Sigmoid colon (tissue), 6 donors: ENCODE measurements at regions not wholly inside any gene's neighbourhood (a gene's known extent, or its start where the extent isn't known, plus 50 kb on each side); places are given as distances from the start of the nearest gene placed in this dataset.

Experiments
- DNase-seq: peaks from one replicate; pipeline ENCODE4 v3.0.0-alpha.2; 2019
- H3K27ac ChIP-seq, 4 donors: fragments of 200-600 bp; sonication (generic); one replicate each; pipeline ENCODE4 v1.5.1; 2016 to 2019; ENCODE audit warnings: mild to moderate bottlenecking in 1 of 4
- H3K27me3 ChIP-seq, 3 donors: fragments of 200-600 bp; sonication (generic); one replicate each; pipeline ENCODE4 v1.5.1; 2019; ENCODE audit warnings: mild to moderate bottlenecking in 1 of 3
- H3K36me3 ChIP-seq, 4 donors: fragments of 200-600 bp; sonication (generic); one replicate each; pipeline ENCODE4 v1.5.1; 2016 to 2019
- H3K4me1 ChIP-seq, 4 donors: fragments of 200-600 bp; sonication (generic); one replicate each; pipeline ENCODE4 v1.5.1; 2017 to 2019
- H3K4me3 ChIP-seq, 4 donors: fragments of 200-600 bp; sonication (generic); one replicate each; pipeline ENCODE4 v1.5.1; 2017 to 2019; ENCODE audit warnings: mild to moderate bottlenecking in 2 of 4, moderate library complexity in 1 of 4
- H3K9me3 ChIP-seq, 4 donors: fragments of 200-600 bp in 3 of 4; sonication (generic) in 3 of 4; one replicate each; pipeline versions ENCODE4 v1.5.1 to v1.6.1; 2013 to 2019
- CTCF ChIP-seq, 4 experiments: fragments of 450-650 bp in 3 of 4; fragments of 200-600 bp in 1 of 4; IDR thresholded peaks; one replicate each; pipeline ENCODE4 v1.5.1; 2016 to 2019; ENCODE audit warnings: antibody characterized with exemption in 4 of 4, mild to moderate bottlenecking in 3 of 4, moderate library complexity in 2 of 4
- EP300 ChIP-seq, 4 donors: sonication (generic); formaldehyde crosslinking; IDR thresholded peaks; one replicate each; pipeline ENCODE4 v1.6.1; 2017; ENCODE audit warnings: antibody characterized with exemption in 4 of 4
- POLR2A ChIP-seq, 2 donors: fragments of 450-650 bp; IDR thresholded peaks; one replicate each; pipeline ENCODE4 v1.6.1; 2016; ENCODE audit warnings: antibody characterized with exemption in 2 of 2, mild to moderate bottlenecking in 2 of 2, moderate library complexity in 2 of 2
- POLR2AphosphoS5 ChIP-seq, 4 donors: sonication (generic); formaldehyde crosslinking; IDR thresholded peaks; one replicate each; pipeline ENCODE4 v1.6.1; 2017; ENCODE audit warnings: antibody characterized with exemption in 4 of 4
- WGBS, 2 donors: extraction: QIAGEN DNeasy Blood & Tissue Kit; methylation state at CpG; one replicate each; pipeline ENCODE4 v1.1.7; 2013; 5-methylcytosine and 5-hydroxymethylcytosine counted together
- intact Hi-C: fragments of 100-400 bp; cut with DNase I; formaldehyde crosslinking; loops from one replicate; pipeline ENCODE4 v1.15.1; 2023
- donor health status: healthy with polysubstance abuse.
- donor health status: healthy.

GRCh38 chr16:73279451-73279850 lies 231.5 kb upstream of the ZFHX3 start:
- no peaks in the 10 kb centered on the region for H3K27me3 ChIP-seq
- H3K4me1 ChIP-seq: no peaks in the 10 kb centered on the region
- H3K36me3 ChIP-seq: no peaks in the 10 kb centered on the region
- H3K9me3 ChIP-seq: no peaks in the 10 kb centered on the region
- 75 to 82% methylated on average over 3 of the region's 3 CpGs for WGBS, 2 donors
- no peak overlapping the region for H3K27ac ChIP-seq
- no peak for TF ChIP-seq CTCF (IDR thresholded peaks at IDR 0.05)
- TF ChIP-seq POLR2AphosphoS5 (IDR thresholded peaks at IDR 0.05): no peak
- TF ChIP-seq POLR2A (IDR thresholded peaks at IDR 0.05): no peak
- TF ChIP-seq EP300 (IDR thresholded peaks at IDR 0.05): no peak
- no peak for DNase-seq
- no peak overlapping the region for H3K4me3 ChIP-seq
- intact Hi-C loops: no loop called here

GRCh38 chr16:73277071-73277470 lies 229.1 kb upstream of the ZFHX3 start:
- H3K36me3 ChIP-seq: no peaks in the 10 kb centered on the region
- intact Hi-C loops: no loop called here
- DNase-seq: no peak
- no peaks in the 10 kb centered on the region for H3K4me1 ChIP-seq
- TF ChIP-seq POLR2AphosphoS5 (IDR thresholded peaks at IDR 0.05): no peak
- no peak for TF ChIP-seq CTCF (IDR thresholded peaks at IDR 0.05)
- TF ChIP-seq POLR2A (IDR thresholded peaks at IDR 0.05): no peak
- TF ChIP-seq EP300 (IDR thresholded peaks at IDR 0.05): no peak
- H3K9me3 ChIP-seq: no peaks in the 10 kb centered on the region
- no peaks in the 10 kb centered on the region for H3K27me3 ChIP-seq
- no peak overlapping the region for H3K4me3 ChIP-seq
- no peak overlapping the region for H3K27ac ChIP-seq
- 87 to 91% methylated on average over 5 of the region's 5 CpGs for WGBS, 2 donors

- Histone ChIP-seq H3K9me3 (no peaks in the 10 kb centered on the region), H3K27ac (no peak overlapping the region), H3K4me1 (no peaks in the 10 kb centered on the region), H3K27me3 (no peaks in the 10 kb centered on the region), H3K4me3 (no peak overlapping the region), H3K36me3 (no peaks in the 10 kb centered on the region)
- no peak for TF ChIP-seq POLR2AphosphoS5 (IDR thresholded peaks at IDR 0.05)
- TF ChIP-seq CTCF (IDR thresholded peaks at IDR 0.05): no peak
- TF ChIP-seq POLR2A (IDR thresholded peaks at IDR 0.05): no peak
- no peak for TF ChIP-seq EP300 (IDR thresholded peaks at IDR 0.05)
- no peak for DNase-seq
- intact Hi-C loops: no loop called here
- WGBS, 2 donors: 23 to 65% methylated on average over 2 of the region's 2 CpGs
Observed at GRCh38 chr16:73275448-73275847, 227.5 kb upstream of the ZFHX3 start.

GRCh38 chr16:73275024-73275423 lies 227.1 kb upstream of the ZFHX3 start:
- no peak for DNase-seq
- Histone ChIP-seq H3K27me3 (no peaks in the 10 kb centered on the region), H3K36me3 (no peaks in the 10 kb centered on the region), H3K4me3 (no peak overlapping the region), H3K27ac (no peak overlapping the region), H3K9me3 (no peaks in the 10 kb centered on the region), H3K4me1 (no peaks in the 10 kb centered on the region)
- no peak for TF ChIP-seq POLR2A (IDR thresholded peaks at IDR 0.05)
- TF ChIP-seq EP300 (IDR thresholded peaks at IDR 0.05): no peak
- no peak for TF ChIP-seq CTCF (IDR thresholded peaks at IDR 0.05)
- no peak for TF ChIP-seq POLR2AphosphoS5 (IDR thresholded peaks at IDR 0.05)
- intact Hi-C loops: no loop called here
- WGBS, 2 donors: 21 to 63% methylated on average over 5 of the region's 5 CpGs

GRCh38 chr16:73274140-73274539 lies 226.2 kb upstream of the ZFHX3 start:
- H3K4me1 ChIP-seq: no peaks in the 10 kb centered on the region
- no peak overlapping the region for H3K4me3 ChIP-seq
- TF ChIP-seq EP300 (IDR thresholded peaks at IDR 0.05): no peak
- TF ChIP-seq POLR2A (IDR thresholded peaks at IDR 0.05): no peak
- TF ChIP-seq POLR2AphosphoS5 (IDR thresholded peaks at IDR 0.05): no peak
- no peak for TF ChIP-seq CTCF (IDR thresholded peaks at IDR 0.05)
- H3K36me3 ChIP-seq: no peaks in the 10 kb centered on the region
- intact Hi-C loops: no loop called here
- no peaks in the 10 kb centered on the region for H3K27me3 ChIP-seq
- no peaks in the 10 kb centered on the region for H3K9me3 ChIP-seq
- no peak for DNase-seq
- WGBS, 2 donors: 89 to 94% methylated on average over 1 of the region's 1 CpG
- no peak overlapping the region for H3K27ac ChIP-seq
